ENCODE measurements at regions not wholly inside any gene's neighbourhood (a gene's known extent, or its start where the extent isn't known, plus 50 kb on each side); places are given as distances from the start of the nearest gene placed in this dataset.

DNA sequence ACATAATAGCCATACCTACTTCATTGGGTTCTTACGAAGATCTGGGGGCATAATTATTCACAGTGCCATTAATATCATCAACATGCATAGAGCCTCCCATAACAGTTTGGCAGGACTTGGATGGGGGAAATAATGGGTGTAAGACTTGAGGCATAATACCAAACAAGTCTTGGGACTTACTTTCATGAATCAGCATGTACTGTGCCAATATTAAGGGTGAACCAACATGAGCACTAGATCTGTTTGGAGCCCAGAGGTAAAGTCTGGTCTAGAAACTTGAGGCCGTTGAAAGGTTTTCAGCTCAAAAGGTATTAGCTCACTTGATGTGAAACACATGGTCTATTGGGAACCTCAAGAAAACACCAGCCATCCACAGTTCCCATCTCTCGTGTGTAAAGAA lies 56.7 kb upstream of the ZC3H11B start:
- DNase-seq (ENCODE audit: low read depth in 2 of 2): no peak

DNA sequence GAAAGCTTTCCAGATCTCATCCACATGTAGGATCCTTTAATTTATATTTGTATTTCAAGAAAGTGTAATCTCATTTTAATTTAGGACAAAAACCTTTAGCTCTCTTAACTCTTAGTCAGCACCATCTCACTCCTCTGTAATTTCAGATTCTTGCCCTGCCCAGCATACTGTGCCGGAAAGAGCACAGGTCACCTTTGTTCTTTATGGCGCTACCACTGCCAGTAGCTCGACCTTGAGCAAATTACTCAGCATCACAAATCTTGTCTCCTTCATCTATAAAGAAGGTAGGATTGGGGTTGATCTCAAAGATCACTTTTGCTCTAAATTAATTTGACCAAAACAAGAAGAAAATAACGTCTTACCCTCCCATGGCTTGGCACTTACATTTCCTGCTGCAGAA lies 56.1 kb upstream of the ZC3H11B start:
- no peak for DNase-seq (ENCODE audit: low read depth in 2 of 2)

DNA sequence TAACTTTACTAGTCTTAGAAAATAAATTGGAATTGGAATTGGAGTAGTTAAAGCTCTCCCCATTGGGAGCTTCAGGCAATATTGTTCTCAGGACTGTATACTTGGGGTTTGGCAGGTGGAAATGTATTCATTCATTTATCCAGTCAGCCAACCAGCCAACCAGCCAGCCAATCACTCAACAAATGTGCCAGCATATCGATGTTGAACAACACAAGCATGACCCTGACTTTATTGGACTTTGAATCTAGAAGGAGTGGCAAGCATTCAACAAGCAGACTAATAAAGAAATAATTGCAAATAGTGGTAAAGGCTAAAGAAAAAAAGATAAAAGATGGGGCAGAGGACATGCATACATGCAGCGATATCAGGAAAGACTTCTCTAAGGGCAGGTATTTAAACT lies 55.5 kb upstream of the ZC3H11B start:
- no peak for DNase-seq (ENCODE audit: low read depth in 2 of 2)

DNA sequence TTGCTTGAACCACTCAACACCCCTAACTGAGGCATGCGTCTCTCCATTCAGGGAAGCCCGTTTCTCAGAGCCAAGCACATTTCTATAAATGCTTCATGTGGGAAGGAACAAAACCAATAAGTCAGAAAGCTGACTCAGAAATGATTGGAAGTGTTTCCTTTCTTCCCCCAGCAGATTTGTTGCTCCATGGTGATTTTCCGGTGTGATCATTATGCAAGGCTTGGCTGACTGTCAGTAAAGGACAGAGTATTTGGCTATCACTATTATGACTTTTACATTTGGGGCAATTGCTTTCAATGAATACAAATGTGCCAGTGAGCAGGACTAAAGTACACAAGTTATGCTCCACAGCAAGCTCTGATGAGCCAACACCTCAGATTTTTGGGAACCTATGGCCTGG lies 53.3 kb upstream of the ZC3H11B start:
- DNase-seq (ENCODE audit: low read depth in 2 of 2): peak; percentile 80

DNA sequence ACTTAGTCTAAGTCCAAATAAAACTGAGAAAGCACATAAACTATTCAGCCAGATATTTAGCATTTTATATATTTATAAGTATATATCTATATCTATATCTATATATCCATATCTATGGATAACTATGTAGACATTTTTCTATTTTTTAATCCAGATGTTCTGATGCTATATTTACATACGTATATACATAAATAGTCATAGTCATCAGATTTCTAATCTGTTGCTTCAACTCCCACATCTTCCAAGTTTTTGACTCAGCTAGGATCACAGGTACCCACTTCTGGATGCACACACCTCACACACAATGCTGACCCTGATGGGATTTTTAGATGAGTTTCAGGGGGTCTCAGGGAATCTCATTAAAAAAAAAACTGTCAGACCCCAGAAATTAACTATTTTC lies 52.2 kb upstream of the ZC3H11B start:
- DNase-seq (ENCODE audit: low read depth in 2 of 2): no peak

DNA sequence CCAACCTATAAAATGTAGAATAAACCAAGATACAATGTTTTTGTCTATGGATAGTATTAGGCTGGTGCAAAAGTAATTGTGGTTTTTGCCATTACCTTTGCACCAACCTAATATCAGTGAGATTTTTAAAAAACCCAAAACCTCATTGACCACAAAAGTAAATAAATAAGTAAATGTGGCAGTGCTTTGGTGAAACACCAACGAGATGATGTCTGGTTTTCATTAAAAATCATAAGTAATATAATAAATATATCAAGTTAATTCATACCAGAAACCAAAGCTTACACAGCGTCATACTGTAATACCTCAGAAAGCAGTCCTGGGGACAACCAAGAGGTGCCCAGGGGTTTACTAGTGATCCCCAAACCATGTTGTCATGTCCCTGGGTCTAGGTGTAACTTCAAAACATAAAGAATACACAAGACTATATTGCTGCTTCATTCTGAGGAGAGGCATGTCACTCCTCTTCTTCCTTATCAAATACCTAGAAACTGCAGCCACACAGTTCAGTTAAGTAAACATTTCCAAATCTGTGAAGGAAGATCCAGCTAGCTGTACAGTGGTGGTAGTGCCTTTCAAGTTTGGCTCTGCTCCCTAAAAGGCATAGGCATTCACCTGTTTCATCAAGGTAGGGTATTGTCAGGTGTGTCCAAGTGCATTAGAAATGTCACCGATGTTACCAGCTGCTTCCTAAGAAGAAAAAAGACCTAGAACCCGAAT lies 51.6 kb upstream of the ZC3H11B start:
- peak in 1 of 2 experiments; percentile 15 for DNase-seq (ENCODE audit: low read depth in 2 of 2)
